Coronary artery (tissue), 2 donors: ENCODE measurements at regions not wholly inside any gene's neighbourhood (a gene's known extent, or its start where the extent isn't known, plus 50 kb on each side); places are given as distances from the start of the nearest gene placed in this dataset.

Experiments used
- DNase-seq: peaks from one replicate; pipeline ENCODE4 v3.0.0-alpha.2; 2017; ENCODE audit warnings: low spot score
- H3K27ac ChIP-seq, 2 donors: fragments of 200-600 bp; sonication (generic); one replicate each; pipeline ENCODE4 v1.5.1; 2016 to 2019
- H3K4me3 ChIP-seq: fragments of 200-600 bp; sonication (generic); 2 replicates; pipeline ENCODE4 v1.5.1; 2016; ENCODE audit warnings: mild to moderate bottlenecking, moderate library complexity
- CTCF ChIP-seq: fragments of 200-600 bp; sonication (generic); IDR thresholded peaks from one replicate; pipeline ENCODE4 v1.5.1; 2019; ENCODE audit warnings: antibody characterized with exemption

DNA sequence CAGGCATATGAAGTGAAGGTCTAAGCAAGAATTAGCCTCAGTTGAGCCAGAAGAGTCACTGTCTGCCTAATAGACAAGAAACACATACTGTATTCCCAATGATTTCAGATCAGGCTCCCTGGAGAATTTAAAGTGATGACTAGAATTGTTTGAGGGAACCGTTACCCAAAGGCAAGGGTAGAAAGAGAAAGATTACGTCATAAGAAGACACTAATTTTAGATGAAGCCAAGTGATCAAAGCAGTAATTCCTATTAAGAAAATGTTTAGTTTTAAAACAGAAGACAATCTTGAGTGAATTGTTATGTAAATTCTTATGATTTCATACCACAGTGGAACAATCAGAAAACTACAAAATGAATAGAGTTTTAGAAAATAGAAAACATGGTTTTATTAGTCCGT is 194.5 kb upstream of the ARSJ start:
- Histone ChIP-seq H3K27ac (no peak overlapping the region), H3K4me3 (no peak overlapping the region)
- TF ChIP-seq CTCF, result no peak
- no peak for DNase-seq

DNA sequence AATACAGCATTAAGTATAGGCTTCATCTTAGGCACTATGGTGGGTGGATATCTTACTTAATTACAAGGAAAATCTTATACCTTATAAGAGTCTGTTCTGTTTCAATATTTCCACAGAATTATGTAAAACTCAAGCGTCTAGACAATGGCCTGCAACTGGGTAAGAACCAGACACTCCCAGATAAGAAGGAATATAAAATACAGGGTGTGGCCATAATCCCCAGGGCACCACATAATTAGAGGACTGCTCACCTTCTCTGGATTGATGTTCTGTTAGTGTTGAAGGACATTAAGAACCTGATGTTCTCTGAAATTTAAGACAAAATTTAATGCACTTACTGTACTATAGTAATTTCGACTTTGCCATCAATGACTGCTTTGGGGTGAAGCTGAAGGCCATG is 198.2 kb upstream of the ARSJ start:
- Histone ChIP-seq H3K4me3 (no peak overlapping the region), H3K27ac (no peak overlapping the region)
- DNase-seq, result no peak
- no peak for TF ChIP-seq CTCF

DNA sequence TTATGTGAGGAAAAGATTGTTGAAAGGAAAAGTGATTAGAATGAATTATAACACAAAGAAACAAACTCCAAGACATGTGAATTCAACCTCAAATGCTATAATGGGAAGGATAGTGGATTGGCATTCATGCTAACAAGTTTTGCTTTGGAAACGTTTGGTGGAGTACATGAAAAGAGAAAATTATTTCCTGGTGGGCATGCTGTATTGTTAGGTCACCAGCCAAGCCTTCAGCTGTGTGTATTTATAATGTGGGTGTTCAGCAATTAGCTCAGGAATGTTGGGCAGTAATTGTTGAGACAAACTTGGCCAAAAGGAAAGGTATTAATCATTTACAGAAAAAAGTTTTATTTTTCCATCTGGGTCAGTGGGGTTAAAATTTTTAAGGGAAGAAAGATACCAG is 198.9 kb upstream of the ARSJ start:
- TF ChIP-seq CTCF, result no peak
- Histone ChIP-seq H3K4me3 (no peak overlapping the region), H3K27ac (no peak overlapping the region)
- no peak for DNase-seq

DNA sequence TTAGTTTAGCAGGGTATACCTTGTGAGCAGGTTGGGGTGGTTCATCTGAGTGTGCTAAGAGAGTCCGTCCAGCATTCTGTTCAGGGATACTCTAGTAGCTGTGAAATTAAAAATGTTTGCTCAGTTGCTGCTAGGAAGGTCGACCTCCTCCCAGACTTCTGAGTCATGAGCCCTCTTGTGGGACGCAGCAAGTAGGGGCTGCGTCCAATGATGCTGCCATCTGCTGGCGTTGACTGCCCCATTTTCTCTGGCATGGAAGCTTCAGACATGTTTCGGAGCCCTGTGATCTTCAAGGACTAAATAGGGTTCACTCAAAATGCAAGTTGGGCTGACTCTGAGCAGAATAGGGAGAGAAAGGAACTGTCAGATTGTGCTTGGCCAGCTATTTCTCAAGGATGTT is 201.0 kb upstream of the ARSJ start:
- DNase-seq, result no peak

DNA sequence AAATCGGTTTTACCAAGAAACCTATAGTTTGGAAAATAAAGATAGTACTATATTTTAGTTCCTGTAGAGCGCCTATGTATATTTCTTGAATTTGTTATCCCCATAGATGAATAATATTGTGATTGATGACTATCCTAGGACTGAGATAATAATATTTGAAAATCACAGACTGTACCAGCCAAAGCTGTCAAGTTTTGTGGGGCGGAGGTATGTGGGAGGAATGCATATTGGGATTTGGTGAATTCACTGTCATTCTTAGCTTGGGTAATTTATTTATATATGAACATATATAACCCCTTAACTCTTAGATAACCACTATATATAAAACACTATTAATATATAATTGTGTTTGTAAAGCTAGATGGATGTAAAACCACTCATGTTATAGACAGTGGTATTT is 205.5 kb upstream of the ARSJ start:
- DNase-seq, result no peak
- no peak for TF ChIP-seq CTCF
- H3K27ac ChIP-seq, result no peak overlapping the region
- no peak overlapping the region for H3K4me3 ChIP-seq

More for the DNA sequence above, 201.0 kb upstream of the ARSJ start:
- H3K4me3 ChIP-seq, result no peak overlapping the region
- TF ChIP-seq CTCF, result peak; percentile 18
- H3K27ac ChIP-seq, result no peak overlapping the region

- TF ChIP-seq CTCF, result no peak
- Histone ChIP-seq H3K27ac (no peak overlapping the region), H3K4me3 (no peak overlapping the region)
- DNase-seq, result no peak
These were observed 208.1 kb upstream of the ARSJ start for GRCh38 chr4:114187592-114187991.

DNA sequence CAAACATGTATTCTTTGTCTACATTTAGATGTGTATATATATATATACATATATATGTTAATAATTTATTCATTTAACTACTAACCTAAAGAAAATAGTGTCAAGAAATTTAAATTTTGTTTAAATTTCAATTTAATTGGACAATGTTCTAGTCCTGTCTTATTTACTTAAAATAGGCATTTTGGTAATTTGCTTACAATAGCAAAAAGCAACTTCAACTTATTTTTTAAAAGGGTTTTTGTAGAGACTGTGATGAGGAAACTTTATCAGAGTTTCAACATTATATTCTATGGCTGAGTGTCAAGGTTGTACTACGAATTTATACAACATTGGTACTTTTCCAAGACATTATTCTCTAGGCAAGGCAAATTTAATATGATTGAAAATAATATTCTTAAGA is 212.0 kb upstream of the ARSJ start:
- DNase-seq, result no peak
- TF ChIP-seq CTCF, result no peak
- no peak overlapping the region for H3K27ac ChIP-seq
- no peak overlapping the region for H3K4me3 ChIP-seq
